ENCODE measurements at regions not wholly inside any gene's neighbourhood (a gene's known extent, or its start where the extent isn't known, plus 50 kb on each side); places are given as distances from the start of the nearest gene placed in this dataset.
A peak's percentile ranks its signal among the peaks of the same experiment; 100 is the strongest.

DNA sequence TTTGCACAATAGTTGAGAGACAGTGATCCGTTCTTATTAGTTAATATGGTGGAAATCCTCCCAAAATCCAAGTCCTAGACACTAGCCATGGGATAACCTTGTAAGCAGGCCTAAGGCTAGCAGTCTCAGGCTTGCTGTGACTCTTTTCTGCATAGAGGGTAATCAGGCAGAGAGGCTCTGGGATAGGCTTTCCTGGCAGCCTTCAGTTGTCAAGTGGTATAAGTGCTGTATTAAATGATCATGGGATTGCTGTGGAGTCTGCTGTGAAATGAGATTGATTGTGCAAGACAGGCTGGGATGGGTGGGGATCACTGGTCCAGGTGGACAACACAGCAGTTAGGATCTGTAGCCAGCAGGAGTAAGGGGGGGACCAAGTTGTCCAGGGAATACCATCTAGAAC lies 416.4 kb downstream of the TLE4 start:
- H4K20me1 ChIP-seq (ENCODE audit: control insufficient read depth, insufficient read depth, insufficient read length), result no peaks in the 10 kb centered on the region
- H2BK15ac ChIP-seq (ENCODE audit: low read depth, low read length), result no peak overlapping the region
- H3K4me1 ChIP-seq (ENCODE audit: insufficient read depth, low read length), result no peaks in the 10 kb centered on the region
- H2AFZ ChIP-seq (ENCODE audit: low read length), result no peak overlapping the region
- Mint-ChIP-seq H3K27ac (peak overlapping the region in 1 of 3 experiments; percentile 13; a peak in 1 of 7 replicates), H3K9me3 (no peaks in the 10 kb centered on the region), H3K27me3 (ENCODE audit: low read depth) (no peaks in the 10 kb centered on the region), H3K4me3 (no peak overlapping the region), H3K4me1 (peaks cover 11 to 12% of the 10 kb centered on the region in 2 experiments), H3K36me3 (ENCODE audit: insufficient read depth in 1 of 3, low read depth in 3 of 3) (no peaks in the 10 kb centered on the region; a peak in 1 of 7 replicates)
- no peaks in the 10 kb centered on the region; the same call in 1 of the 2 replicates for H3K27me3 ChIP-seq (ENCODE audit: insufficient read depth, low read length)
- no peaks in the 10 kb centered on the region for H3K23me2 ChIP-seq (ENCODE audit: insufficient read length, low read depth, low read length, poor library complexity, severe bottlenecking)
- H2AK5ac ChIP-seq (ENCODE audit: insufficient read length, low read length), result no peak overlapping the region
- H3K23ac ChIP-seq (ENCODE audit: insufficient read length, low read depth, low read length), result no peak overlapping the region
- no peaks in the 10 kb centered on the region for H3K9me3 ChIP-seq (ENCODE audit: control insufficient read depth, low read depth, low read length)
- no peaks in the 10 kb centered on the region for H3K79me1 ChIP-seq (ENCODE audit: insufficient read depth, low read depth, low read length, poor library complexity, severe bottlenecking)
- H3K14ac ChIP-seq (ENCODE audit: insufficient read depth, low read length), result no peak overlapping the region
- H3K9ac ChIP-seq (ENCODE audit: extremely low read depth, insufficient read length, low read length), result no peak overlapping the region
- TF ChIP-seq, protein P1, sequence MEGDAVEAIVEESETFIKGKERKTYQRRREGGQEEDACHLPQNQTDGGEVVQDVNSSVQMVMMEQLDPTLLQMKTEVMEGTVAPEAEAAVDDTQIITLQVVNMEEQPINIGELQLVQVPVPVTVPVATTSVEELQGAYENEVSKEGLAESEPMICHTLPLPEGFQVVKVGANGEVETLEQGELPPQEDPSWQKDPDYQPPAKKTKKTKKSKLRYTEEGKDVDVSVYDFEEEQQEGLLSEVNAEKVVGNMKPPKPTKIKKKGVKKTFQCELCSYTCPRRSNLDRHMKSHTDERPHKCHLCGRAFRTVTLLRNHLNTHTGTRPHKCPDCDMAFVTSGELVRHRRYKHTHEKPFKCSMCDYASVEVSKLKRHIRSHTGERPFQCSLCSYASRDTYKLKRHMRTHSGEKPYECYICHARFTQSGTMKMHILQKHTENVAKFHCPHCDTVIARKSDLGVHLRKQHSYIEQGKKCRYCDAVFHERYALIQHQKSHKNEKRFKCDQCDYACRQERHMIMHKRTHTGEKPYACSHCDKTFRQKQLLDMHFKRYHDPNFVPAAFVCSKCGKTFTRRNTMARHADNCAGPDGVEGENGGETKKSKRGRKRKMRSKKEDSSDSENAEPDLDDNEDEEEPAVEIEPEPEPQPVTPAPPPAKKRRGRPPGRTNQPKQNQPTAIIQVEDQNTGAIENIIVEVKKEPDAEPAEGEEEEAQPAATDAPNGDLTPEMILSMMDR (conservative IDR thresholded peaks at IDR 0.05), result no peak
- no peak overlapping the region for H2BK12ac ChIP-seq (ENCODE audit: insufficient read length, low read depth, low read length)
- no peaks in the 10 kb centered on the region for H3K79me2 ChIP-seq (ENCODE audit: insufficient read depth, low read length)
- no peak overlapping the region for H3K4me2 ChIP-seq (ENCODE audit: insufficient read depth, insufficient read length, low read length)
- no peak overlapping the region for H4K5ac ChIP-seq (ENCODE audit: insufficient read length, low read depth, low read length)
- no peak overlapping the region for H2BK20ac ChIP-seq (ENCODE audit: low read depth, low read length, poor library complexity, severe bottlenecking)
- no peak overlapping the region for H3K4ac ChIP-seq (ENCODE audit: low read depth, low read length)
- no peak overlapping the region for H4K8ac ChIP-seq (replicated peaks; ENCODE audit: insufficient read length, low read depth, low read length)
- no peak overlapping the region for H2BK5ac ChIP-seq (ENCODE audit: insufficient read length, low read length)
- H3K18ac ChIP-seq (ENCODE audit: insufficient read length, low read depth, low read length), result no peak overlapping the region
- H2BK120ac ChIP-seq (ENCODE audit: low read depth, low read length, poor library complexity, severe bottlenecking), result no peak overlapping the region
- H3K27ac ChIP-seq (ENCODE audit: insufficient read length, low read depth, low read length), result no peak overlapping the region
- H4K91ac ChIP-seq (ENCODE audit: insufficient read length, low read depth, low read length), result no peak overlapping the region
- no CpG with 5 or more reads among the region's 1 CpG for WGBS (ENCODE audit: extremely low coverage, insufficient read length, low lambda C conversion rate)
- DNase-seq, result no peak
- H3K56ac ChIP-seq (ENCODE audit: insufficient read length, low read depth, low read length), result no peak overlapping the region
- H3T11ph ChIP-seq (ENCODE audit: low read length), result no peak overlapping the region

All from H9 (cell line).